HG02981 (cell line): ENCODE measurements at regions not wholly inside any gene's neighbourhood (a gene's known extent, or its start where the extent isn't known, plus 50 kb on each side); places are given as distances from the start of the nearest gene placed in this dataset.
A peak's percentile ranks its signal among the peaks of the same experiment; 100 is the strongest.
"Not testable (repeated sequence)": the region's sequence is repeated elsewhere in the genome, so short reads cannot be mapped to it uniquely, and the experiment has no call there.

Experiments
- ATAC-seq: cut with Tn5 transposase; IDR thresholded peaks from one replicate; pipeline ENCODE4 v1.9.1; 2021; ENCODE audit warnings: mild to moderate bottlenecking, moderate library complexity; ENCODE audit not compliant: unreplicated experiment

DNA sequence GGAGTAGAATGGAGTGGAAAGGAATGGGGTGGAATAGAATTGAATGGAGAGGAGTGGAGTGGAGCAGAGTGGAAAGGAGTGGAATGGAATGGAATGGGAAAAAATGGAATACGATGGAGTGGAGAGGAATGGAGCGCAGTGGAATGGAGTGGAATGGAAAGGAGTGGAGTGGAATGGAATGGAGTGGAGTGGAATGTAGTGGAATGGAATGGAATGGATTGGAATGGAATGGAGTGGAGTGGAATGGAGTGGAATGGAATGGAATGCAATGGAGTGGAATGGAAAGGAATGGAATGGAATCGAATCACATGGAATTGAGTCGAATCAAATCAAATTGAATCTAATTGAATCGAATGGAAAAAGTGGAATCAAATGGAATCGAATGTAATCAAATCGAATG, 1016.1 kb downstream of the CDY1 start:
- ATAC-seq, result no peak

DNA sequence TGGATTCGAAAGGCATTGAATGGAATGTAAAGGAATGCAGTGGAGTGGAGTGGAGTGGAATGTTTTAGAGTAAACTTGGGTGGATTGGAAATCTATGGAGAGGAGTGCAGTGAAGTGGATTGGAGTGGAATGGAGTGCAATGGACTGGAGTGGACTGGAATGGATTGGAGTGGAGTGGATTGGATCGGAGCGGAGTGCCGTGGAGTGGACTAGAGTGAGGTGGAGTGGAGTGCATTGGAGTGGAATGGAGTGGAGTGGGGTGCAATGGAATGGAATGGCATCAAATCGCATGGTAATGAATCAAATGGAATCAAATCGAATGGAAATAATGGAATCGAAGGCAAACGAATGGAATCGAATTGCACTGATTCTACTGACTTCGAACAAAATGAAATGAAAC, 1023.9 kb downstream of the CDY1 start:
- not testable (repeated sequence) for ATAC-seq

DNA sequence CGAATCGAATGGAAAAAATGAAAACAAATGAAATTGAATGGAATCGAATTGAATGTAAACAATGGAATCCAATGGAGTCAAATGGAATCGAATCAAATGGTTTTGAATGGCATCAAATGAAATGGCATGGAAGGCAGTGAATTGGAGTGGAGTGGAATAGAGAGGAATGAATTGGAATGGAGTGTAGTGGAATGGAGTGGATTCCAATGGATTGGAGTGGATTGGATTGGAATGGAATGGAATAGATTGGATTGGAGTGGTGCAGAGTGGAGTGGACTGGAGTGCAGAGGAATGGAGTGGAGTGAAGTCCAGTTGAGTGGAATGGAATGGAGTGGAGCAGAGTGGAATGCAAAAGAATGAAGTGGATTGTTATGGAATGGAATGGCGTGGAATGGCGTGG, 1026.3 kb downstream of the CDY1 start:
- not testable (repeated sequence) for ATAC-seq

DNA sequence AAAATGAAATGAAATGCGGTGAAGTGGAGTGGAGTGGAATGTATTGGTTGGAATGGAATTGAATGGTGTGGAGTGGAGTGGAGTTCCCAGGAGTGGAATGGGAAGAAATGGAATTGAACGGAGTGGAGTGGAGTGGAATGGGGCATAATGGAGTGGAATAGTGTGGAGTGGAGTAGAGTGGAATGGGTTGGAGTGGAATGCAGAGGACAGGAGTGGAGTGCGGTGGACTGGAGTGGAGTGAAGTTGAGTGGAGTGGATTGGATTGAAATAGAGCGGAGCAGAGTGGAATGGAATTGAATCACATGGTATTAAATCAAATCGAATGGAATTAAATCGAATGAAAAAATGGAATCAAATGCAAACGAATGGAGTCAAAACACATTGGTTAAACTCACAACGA, 1042.3 kb downstream of the CDY1 start:
- not testable (repeated sequence) for ATAC-seq

DNA sequence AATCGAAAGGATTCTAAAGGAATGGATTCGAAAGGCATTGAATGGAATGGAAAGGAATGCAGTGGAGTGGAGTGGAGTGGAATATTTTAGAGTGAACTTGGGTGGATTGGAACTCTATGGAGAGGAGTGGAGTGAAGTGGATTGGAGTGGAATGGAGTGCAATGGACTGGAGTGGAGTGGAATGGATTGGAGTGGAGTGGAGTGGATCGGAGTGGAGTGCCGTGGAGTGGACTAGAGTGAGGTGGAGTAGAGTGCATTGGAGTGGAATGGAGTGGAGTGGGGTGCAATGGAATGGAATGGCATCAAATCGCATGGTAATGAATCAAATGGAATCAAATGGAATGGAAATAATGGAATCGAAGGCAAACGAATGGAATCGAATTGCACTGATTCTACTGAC, 1044.8 kb downstream of the CDY1 start:
- not testable (repeated sequence) for ATAC-seq

DNA sequence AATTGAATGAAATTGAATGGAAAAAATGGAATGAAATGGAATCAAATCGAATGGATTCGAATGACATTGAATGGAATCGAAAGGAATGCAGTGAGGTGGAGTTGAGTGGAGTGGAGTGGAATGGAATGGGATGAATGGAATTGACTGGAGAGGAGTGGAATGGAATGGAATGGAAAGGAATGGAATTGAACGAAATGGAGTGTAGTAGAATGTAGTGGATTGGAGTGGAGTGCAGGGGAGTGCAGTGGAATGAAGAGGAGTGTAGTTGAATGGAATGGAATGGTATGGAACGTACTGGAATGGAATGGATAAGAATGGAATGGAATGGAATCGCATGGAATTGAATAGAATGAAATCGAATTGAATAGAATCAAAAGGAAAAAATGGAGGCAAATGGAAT, 1047.3 kb downstream of the CDY1 start:
- ATAC-seq, result not testable (repeated sequence)

DNA sequence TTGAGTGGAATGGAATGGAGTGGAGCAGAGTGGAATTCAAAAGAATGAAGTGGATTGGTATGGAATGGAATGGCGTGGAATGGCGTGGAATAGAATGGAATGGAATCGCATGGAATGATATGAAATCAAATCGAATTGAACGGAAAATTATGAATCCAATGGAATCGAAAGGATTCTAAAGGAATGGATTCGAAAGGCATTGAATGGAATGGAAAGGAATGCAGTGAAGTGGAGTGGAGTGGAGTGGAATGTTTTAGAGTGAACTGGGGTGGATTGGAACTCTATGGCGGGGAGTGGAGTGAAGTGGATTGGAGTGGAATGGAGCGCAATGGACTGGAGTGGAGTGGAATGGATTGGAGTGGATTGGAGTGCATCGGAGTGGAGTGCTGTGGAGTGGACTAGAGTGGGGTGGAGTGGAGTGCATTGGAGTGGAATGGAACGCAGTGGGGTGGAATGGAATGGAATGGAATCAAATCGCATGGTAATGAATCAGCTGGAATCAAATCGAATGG, 1048.5 kb downstream of the CDY1 start:
- not testable (repeated sequence) for ATAC-seq

DNA sequence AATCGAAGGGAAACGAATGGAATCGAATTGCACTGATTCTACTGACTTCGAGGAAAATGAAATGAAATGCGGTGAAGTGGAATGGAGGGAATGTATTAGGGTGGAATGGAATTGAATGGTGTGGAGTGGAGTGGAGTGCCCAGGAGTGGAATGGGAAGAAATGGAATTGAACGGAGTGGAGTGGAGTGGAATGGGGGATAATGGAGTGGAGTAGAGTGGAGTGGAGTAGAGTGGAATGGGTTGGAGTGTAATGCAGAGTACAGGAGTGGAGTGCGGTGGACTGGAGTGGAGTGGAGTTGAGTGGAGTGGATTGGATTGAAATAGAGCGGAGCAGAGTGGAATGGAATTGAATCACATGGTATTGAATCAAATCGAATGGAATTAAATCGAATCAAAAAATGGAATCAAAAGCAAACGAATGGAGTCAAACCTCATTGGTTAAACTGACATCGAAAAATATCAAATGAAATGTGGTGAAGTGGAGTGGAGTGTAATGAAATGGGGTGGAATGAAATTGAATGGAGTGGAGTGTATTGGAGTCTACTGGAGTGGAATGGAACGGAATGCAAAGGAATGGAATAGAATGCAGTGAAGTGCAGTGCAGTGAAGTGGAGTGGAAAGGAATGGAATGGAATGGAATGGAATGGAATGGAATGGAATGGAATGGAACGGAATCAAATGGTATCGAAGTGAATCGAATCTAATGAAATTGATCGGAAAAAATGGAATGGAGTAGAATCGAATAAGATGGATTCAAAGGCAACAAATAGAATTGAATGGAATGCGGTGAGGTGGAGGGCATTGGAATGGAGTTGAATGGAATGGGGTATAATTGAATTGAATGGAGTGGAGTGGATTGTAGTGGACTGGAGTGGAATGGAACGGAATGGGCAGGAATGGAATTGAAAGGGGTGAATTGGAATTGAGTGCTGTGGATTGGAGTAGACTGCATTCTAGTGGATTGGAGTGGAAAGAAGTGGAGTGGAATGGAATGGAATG, 1049.3 kb downstream of the CDY1 start:
- ATAC-seq, result peak; percentile 48
